ENCODE measurements at regions not wholly inside any gene's neighbourhood (a gene's known extent, or its start where the extent isn't known, plus 50 kb on each side); places are given as distances from the start of the nearest gene placed in this dataset.

- Histone ChIP-seq H3K9ac (ENCODE audit: low read length in 2 of 2) (no peak overlapping the region), H3K27ac (ENCODE audit: low read length) (no peak overlapping the region), H3K4me1 (ENCODE audit: control insufficient read depth, insufficient read depth, low read length) (no peaks in the 10 kb centered on the region), H3K9me3 (ENCODE audit: control insufficient read depth in 2 of 2, low read length in 2 of 2) (no peaks in the 10 kb centered on the region), H3K27me3 (ENCODE audit: control insufficient read depth in 1 of 2, insufficient read depth in 2 of 2, low read length in 2 of 2) (no peaks in the 10 kb centered on the region), H3K4me3 (ENCODE audit: low read length in 2 of 2) (no peak overlapping the region), H3K36me3 (ENCODE audit: control insufficient read depth in 2 of 2, insufficient read depth in 2 of 2, low read length in 2 of 2) (no peaks in the 10 kb centered on the region)
These were observed 239.0 kb downstream of the CTTN start for GRCh38 chr11:70637186-70637800.

- H3K27ac ChIP-seq (ENCODE audit: low read length) = no peak overlapping the region
- no peak overlapping the region for H3K9ac ChIP-seq (ENCODE audit: low read length in 2 of 2)
- H3K36me3 ChIP-seq (ENCODE audit: control insufficient read depth in 2 of 2, insufficient read depth in 2 of 2, low read length in 2 of 2) = no peaks in the 10 kb centered on the region
- H3K9me3 ChIP-seq (ENCODE audit: control insufficient read depth in 2 of 2, low read length in 2 of 2) = no peaks in the 10 kb centered on the region
- H3K27me3 ChIP-seq (ENCODE audit: control insufficient read depth in 1 of 2, insufficient read depth in 2 of 2, low read length in 2 of 2) = no peaks in the 10 kb centered on the region
- no peaks in the 10 kb centered on the region for H3K4me1 ChIP-seq (ENCODE audit: control insufficient read depth, insufficient read depth, low read length)
- no peak overlapping the region for H3K4me3 ChIP-seq (ENCODE audit: low read length in 2 of 2)
These were observed 239.7 kb downstream of the CTTN start for GRCh38 chr11:70637949-70638583.

- Histone ChIP-seq H3K4me3 (ENCODE audit: low read length in 2 of 2) (no peak overlapping the region), H3K27ac (ENCODE audit: low read length) (no peak overlapping the region), H3K4me1 (ENCODE audit: control insufficient read depth, insufficient read depth, low read length) (no peaks in the 10 kb centered on the region), H3K9ac (ENCODE audit: low read length in 2 of 2) (no peak overlapping the region), H3K36me3 (ENCODE audit: control insufficient read depth in 2 of 2, insufficient read depth in 2 of 2, low read length in 2 of 2) (no peaks in the 10 kb centered on the region), H3K27me3 (ENCODE audit: control insufficient read depth in 1 of 2, insufficient read depth in 2 of 2, low read length in 2 of 2) (no peaks in the 10 kb centered on the region), H3K9me3 (ENCODE audit: control insufficient read depth in 2 of 2, low read length in 2 of 2) (no peaks in the 10 kb centered on the region)
These were observed 242.1 kb downstream of the CTTN start for GRCh38 chr11:70640408-70640807.

- Histone ChIP-seq H3K4me1 (ENCODE audit: control insufficient read depth, insufficient read depth, low read length) (no peaks in the 10 kb centered on the region), H3K9me3 (ENCODE audit: control insufficient read depth in 2 of 2, low read length in 2 of 2) (no peaks in the 10 kb centered on the region), H3K27ac (ENCODE audit: low read length) (no peak overlapping the region), H3K36me3 (ENCODE audit: control insufficient read depth in 2 of 2, insufficient read depth in 2 of 2, low read length in 2 of 2) (no peaks in the 10 kb centered on the region), H3K27me3 (ENCODE audit: control insufficient read depth in 1 of 2, insufficient read depth in 2 of 2, low read length in 2 of 2) (no peaks in the 10 kb centered on the region), H3K4me3 (ENCODE audit: low read length in 2 of 2) (no peak overlapping the region), H3K9ac (ENCODE audit: low read length in 2 of 2) (no peak overlapping the region)
These were observed 243.0 kb downstream of the CTTN start for GRCh38 chr11:70641369-70641768.

GRCh38 chr11:70642266-70642665 is 243.9 kb downstream of the CTTN start:
- Histone ChIP-seq H3K4me3 (ENCODE audit: low read length in 2 of 2) (no peak overlapping the region), H3K9ac (ENCODE audit: low read length in 2 of 2) (no peak overlapping the region), H3K27ac (ENCODE audit: low read length) (no peak overlapping the region), H3K27me3 (ENCODE audit: control insufficient read depth in 1 of 2, insufficient read depth in 2 of 2, low read length in 2 of 2) (no peaks in the 10 kb centered on the region), H3K9me3 (ENCODE audit: control insufficient read depth in 2 of 2, low read length in 2 of 2) (no peaks in the 10 kb centered on the region), H3K36me3 (ENCODE audit: control insufficient read depth in 2 of 2, insufficient read depth in 2 of 2, low read length in 2 of 2) (no peaks in the 10 kb centered on the region), H3K4me1 (ENCODE audit: control insufficient read depth, insufficient read depth, low read length) (no peaks in the 10 kb centered on the region)

- H3K9me3 ChIP-seq (ENCODE audit: control insufficient read depth in 2 of 2, low read length in 2 of 2) = no peaks in the 10 kb centered on the region
- no peak overlapping the region for H3K9ac ChIP-seq (ENCODE audit: low read length in 2 of 2)
- no peak overlapping the region for H3K27ac ChIP-seq (ENCODE audit: low read length)
- no peaks in the 10 kb centered on the region for H3K4me1 ChIP-seq (ENCODE audit: control insufficient read depth, insufficient read depth, low read length)
- no peaks in the 10 kb centered on the region for H3K36me3 ChIP-seq (ENCODE audit: control insufficient read depth in 2 of 2, insufficient read depth in 2 of 2, low read length in 2 of 2)
- no peak overlapping the region for H3K4me3 ChIP-seq (ENCODE audit: low read length in 2 of 2)
- H3K27me3 ChIP-seq (ENCODE audit: control insufficient read depth in 1 of 2, insufficient read depth in 2 of 2, low read length in 2 of 2) = no peaks in the 10 kb centered on the region
These were observed 245.3 kb downstream of the CTTN start for GRCh38 chr11:70643642-70644041.

GRCh38 chr11:70644343-70645060 is 246.2 kb downstream of the CTTN start:
- Histone ChIP-seq H3K27ac (ENCODE audit: low read length) (no peak overlapping the region), H3K27me3 (ENCODE audit: control insufficient read depth in 1 of 2, insufficient read depth in 2 of 2, low read length in 2 of 2) (no peaks in the 10 kb centered on the region), H3K4me3 (ENCODE audit: low read length in 2 of 2) (no peak overlapping the region), H3K9ac (ENCODE audit: low read length in 2 of 2) (no peak overlapping the region), H3K36me3 (ENCODE audit: control insufficient read depth in 2 of 2, insufficient read depth in 2 of 2, low read length in 2 of 2) (no peaks in the 10 kb centered on the region), H3K9me3 (ENCODE audit: control insufficient read depth in 2 of 2, low read length in 2 of 2) (no peaks in the 10 kb centered on the region), H3K4me1 (ENCODE audit: control insufficient read depth, insufficient read depth, low read length) (no peaks in the 10 kb centered on the region)

GRCh38 chr11:70645537-70645936 is 247.2 kb downstream of the CTTN start:
- no peak overlapping the region for H3K9ac ChIP-seq (ENCODE audit: low read length in 2 of 2)
- H3K27me3 ChIP-seq (ENCODE audit: control insufficient read depth in 1 of 2, insufficient read depth in 2 of 2, low read length in 2 of 2) = no peaks in the 10 kb centered on the region
- H3K4me3 ChIP-seq (ENCODE audit: low read length in 2 of 2) = no peak overlapping the region
- H3K27ac ChIP-seq (ENCODE audit: low read length) = no peak overlapping the region
- H3K36me3 ChIP-seq (ENCODE audit: control insufficient read depth in 2 of 2, insufficient read depth in 2 of 2, low read length in 2 of 2) = no peaks in the 10 kb centered on the region
- H3K4me1 ChIP-seq (ENCODE audit: control insufficient read depth, insufficient read depth, low read length) = no peaks in the 10 kb centered on the region
- H3K9me3 ChIP-seq (ENCODE audit: control insufficient read depth in 2 of 2, low read length in 2 of 2) = no peaks in the 10 kb centered on the region

- H3K9me3 ChIP-seq (ENCODE audit: control insufficient read depth in 2 of 2, low read length in 2 of 2) = no peaks in the 10 kb centered on the region
- H3K4me3 ChIP-seq (ENCODE audit: low read length in 2 of 2) = no peak overlapping the region
- no peak overlapping the region for H3K9ac ChIP-seq (ENCODE audit: low read length in 2 of 2)
- H3K36me3 ChIP-seq (ENCODE audit: control insufficient read depth in 2 of 2, insufficient read depth in 2 of 2, low read length in 2 of 2) = no peaks in the 10 kb centered on the region
- no peak overlapping the region for H3K27ac ChIP-seq (ENCODE audit: low read length)
- no peaks in the 10 kb centered on the region for H3K4me1 ChIP-seq (ENCODE audit: control insufficient read depth, insufficient read depth, low read length)
- no peaks in the 10 kb centered on the region for H3K27me3 ChIP-seq (ENCODE audit: control insufficient read depth in 1 of 2, insufficient read depth in 2 of 2, low read length in 2 of 2)
These were observed 248.1 kb downstream of the CTTN start for GRCh38 chr11:70646272-70647049.

- Histone ChIP-seq H3K36me3 (ENCODE audit: control insufficient read depth in 2 of 2, insufficient read depth in 2 of 2, low read length in 2 of 2) (no peaks in the 10 kb centered on the region), H3K9me3 (ENCODE audit: control insufficient read depth in 2 of 2, low read length in 2 of 2) (no peaks in the 10 kb centered on the region), H3K27me3 (ENCODE audit: control insufficient read depth in 1 of 2, insufficient read depth in 2 of 2, low read length in 2 of 2) (no peaks in the 10 kb centered on the region), H3K4me3 (ENCODE audit: low read length in 2 of 2) (no peak overlapping the region), H3K4me1 (ENCODE audit: control insufficient read depth, insufficient read depth, low read length) (no peaks in the 10 kb centered on the region), H3K27ac (ENCODE audit: low read length) (no peak overlapping the region), H3K9ac (ENCODE audit: low read length in 2 of 2) (no peak overlapping the region)
These were observed 249.1 kb downstream of the CTTN start for GRCh38 chr11:70647188-70648166.
